OCI-LY1 (cell line): ENCODE measurements at regions not wholly inside any gene's neighbourhood (a gene's known extent, or its start where the extent isn't known, plus 50 kb on each side); places are given as distances from the start of the nearest gene placed in this dataset.

Experiments used
- H2AFZ ChIP-seq: fragments of 200-600 bp; sonication (generic), shearing (Covaris generic); 2 replicates; pipeline ENCODE4 v1.6.0; 2014; ENCODE audit warnings: antibody characterized with exemption, mild to moderate bottlenecking, low read length
- H3F3A ChIP-seq: fragments of 200-600 bp; sonication (generic), shearing (Covaris generic); 2 replicates; pipeline ENCODE4 v1.6.0; 2014; ENCODE audit warnings: mild to moderate bottlenecking, antibody characterized with exemption, low read length, moderate library complexity; ENCODE audit not compliant: insufficient read depth
- H3K27ac ChIP-seq: fragments of 200-600 bp; sonication (generic); 2 replicates; pipeline ENCODE4 v1.5.1; 2014; ENCODE audit warnings: low read length, mixed run types, mild to moderate bottlenecking, low read depth; ENCODE audit not compliant: poor library complexity, severe bottlenecking
- H3K27me3 ChIP-seq: fragments of 200-600 bp; sonication (generic); 2 replicates; pipeline ENCODE4 v1.6.0; 2014; ENCODE audit warnings: antibody characterized with exemption, mild to moderate bottlenecking, low read length, moderate library complexity; ENCODE audit not compliant: insufficient read depth
- H3K36me3 ChIP-seq: fragments of 200-600 bp; sonication (generic); 2 replicates; pipeline ENCODE4 v1.6.1; 2014; ENCODE audit warnings: mild to moderate bottlenecking, antibody characterized with exemption, low read length, moderate library complexity, mixed read lengths; ENCODE audit not compliant: insufficient read depth
- H3K4me1 ChIP-seq: fragments of 200-600 bp; sonication (generic); 2 replicates; pipeline ENCODE4 v1.5.1; 2014; ENCODE audit warnings: mild to moderate bottlenecking, low read length, moderate library complexity; ENCODE audit not compliant: insufficient read depth, severe bottlenecking
- H3K4me2 ChIP-seq: fragments of 200-600 bp; sonication (generic), shearing (Covaris generic); 2 replicates; pipeline ENCODE4 v1.6.1; 2014; ENCODE audit warnings: low read length
- H3K4me3 ChIP-seq: fragments of 200-600 bp; sonication (generic); 2 replicates; pipeline ENCODE4 v1.5.1; 2014; ENCODE audit warnings: low read length, low read depth, mild to moderate bottlenecking, mixed read lengths; ENCODE audit not compliant: poor library complexity, severe bottlenecking
- H3K79me2 ChIP-seq: fragments of 200-600 bp; shearing (Covaris generic); 2 replicates; pipeline ENCODE4 v1.6.1; 2016; ENCODE audit warnings: mixed run types, low read length, mixed read lengths; ENCODE audit not compliant: insufficient read depth
- H3K9ac ChIP-seq: fragments of 200-600 bp; sonication (generic), shearing (Covaris generic); 2 replicates; pipeline ENCODE4 v1.6.1; 2014; ENCODE audit warnings: mild to moderate bottlenecking, low read length, mixed read lengths
- H3K9me2 ChIP-seq: fragments of 200-600 bp; sonication (generic), shearing (Covaris generic); 2 replicates; pipeline ENCODE4 v1.6.1; 2014; ENCODE audit warnings: low read depth, mild to moderate bottlenecking, low read length, mixed read lengths
- H3K9me3 ChIP-seq: fragments of 200-600 bp; shearing (Covaris generic); 2 replicates; pipeline ENCODE4 v1.6.1; 2014; ENCODE audit warnings: low read length, mixed read lengths
- H4K20me1 ChIP-seq: fragments of 200-600 bp; sonication (generic), shearing (Covaris generic); 2 replicates; pipeline ENCODE4 v1.6.0; 2016; ENCODE audit warnings: mild to moderate bottlenecking, low read length; ENCODE audit not compliant: insufficient read depth
- CTCF ChIP-seq: fragments of 200-600 bp; sonication (generic), shearing (Covaris generic); IDR thresholded peaks from 2 replicates; pipeline ENCODE4 v1.5.1; 2017; ENCODE audit warnings: mild to moderate bottlenecking, antibody characterized with exemption, low read length, moderate library complexity, mixed read lengths
- EZH2 ChIP-seq: fragments of 200-600 bp; sonication (generic), shearing (Covaris generic); IDR thresholded peaks from 2 replicates; pipeline ENCODE4 v1.8.0; 2017; ENCODE audit warnings: borderline replicate concordance, mixed run types, mild to moderate bottlenecking, antibody characterized with exemption, low read length, moderate library complexity, mixed read lengths

GRCh38 chr4:113849771-113850170 lies 88.2 kb upstream of the CAMK2D start:
- Histone ChIP-seq H3F3A (no peaks in the 10 kb centered on the region), H3K9ac (no peak overlapping the region), H3K36me3 (no peaks in the 10 kb centered on the region), H3K4me2 (no peak overlapping the region), H3K4me3 (no peak overlapping the region), H3K9me3 (no peaks in the 10 kb centered on the region), H3K27ac (no peak overlapping the region), H4K20me1 (no peaks in the 10 kb centered on the region), H2AFZ (no peak overlapping the region), H3K4me1 (peaks cover 6% of the 10 kb centered on the region), H3K27me3 (no peaks in the 10 kb centered on the region), H3K79me2 (no peaks in the 10 kb centered on the region), H3K9me2 (no peaks in the 10 kb centered on the region)
- TF ChIP-seq EZH2 (no peak), CTCF (no peak)

GRCh38 chr4:113847710-113848109 lies 86.2 kb upstream of the CAMK2D start:
- H3K79me2 ChIP-seq = no peaks in the 10 kb centered on the region
- TF ChIP-seq EZH2 = no peak
- no peak for TF ChIP-seq CTCF
- no peak overlapping the region for H3K27ac ChIP-seq

GRCh38 chr4:113846433-113846832 lies 84.9 kb upstream of the CAMK2D start:
- no peak for TF ChIP-seq CTCF
- no peak for TF ChIP-seq EZH2
- Histone ChIP-seq H3K27me3 (no peaks in the 10 kb centered on the region), H3K79me2 (no peaks in the 10 kb centered on the region), H3F3A (no peaks in the 10 kb centered on the region), H3K4me3 (no peak overlapping the region), H2AFZ (no peak overlapping the region), H3K9me3 (no peaks in the 10 kb centered on the region), H3K36me3 (no peaks in the 10 kb centered on the region), H4K20me1 (no peaks in the 10 kb centered on the region), H3K9ac (no peak overlapping the region), H3K27ac (no peak overlapping the region), H3K4me1 (peaks cover 6% of the 10 kb centered on the region), H3K9me2 (no peaks in the 10 kb centered on the region), H3K4me2 (no peak overlapping the region)

More at GRCh38 chr4:113847710-113848109, 86.2 kb upstream of the CAMK2D start:
- H3K9ac ChIP-seq = no peak overlapping the region
- H3K4me3 ChIP-seq = no peak overlapping the region
- H3K4me2 ChIP-seq = no peak overlapping the region
- H3K36me3 ChIP-seq = no peaks in the 10 kb centered on the region
- H3K9me3 ChIP-seq = no peaks in the 10 kb centered on the region
- no peaks in the 10 kb centered on the region for H3K9me2 ChIP-seq
- H3K27me3 ChIP-seq = no peaks in the 10 kb centered on the region
- no peaks in the 10 kb centered on the region for H4K20me1 ChIP-seq
- no peaks in the 10 kb centered on the region for H3F3A ChIP-seq
- no peak overlapping the region for H2AFZ ChIP-seq
- peaks cover 6% of the 10 kb centered on the region for H3K4me1 ChIP-seq
